GM12878 (cell line): ENCODE measurements at regions not wholly inside any gene's neighbourhood (a gene's known extent, or its start where the extent isn't known, plus 50 kb on each side); places are given as distances from the start of the nearest gene placed in this dataset.

Experiments
- ATAC-seq: fragments of 200-7000 bp; cut with Tn5 transposase; 3 replicates; pipeline ENCODE4 v1.9.1; 2020; ENCODE audit warnings: mild to moderate bottlenecking, moderate library complexity
- BruUV-seq: library from RNA; stranded (reverse); fragments of 400-500 nt; replicated peaks from 2 replicates; lab custom pipeline; 2021; lab: Mats Ljungman, UMichigan
- CTCF ChIA-PET: fragments of 300-600 bp; sonication (Branson Sonifier 250); formaldehyde crosslinking; extraction: SDS; loops from one replicate; lab custom pipeline; 2021; ENCODE audit warnings: inconsistent platforms; lab: Yijun Ruan, JAX
- POLR2A ChIA-PET: fragments of 350-600 bp; formaldehyde crosslinking; extraction: SDS; loops from one replicate; lab custom pipeline; 2021; ENCODE audit warnings: inconsistent platforms; lab: Charles Lee
- RAD21 ChIA-PET: fragments of 300-600 bp; sonication (Branson Sonifier 250); formaldehyde crosslinking; loops from one replicate; lab custom pipeline; 2023; ENCODE audit warnings: antibody characterized with exemption; ENCODE audit not compliant: unreplicated experiment; lab: Charles Lee
- SMC1A ChIA-PET: fragments of 300-600 bp; sonication (Branson Sonifier 250); formaldehyde crosslinking; loops from one replicate; lab custom pipeline; 2023; ENCODE audit not compliant: unreplicated experiment, uncharacterized antibody; lab: Charles Lee
- DNase-seq: peaks from one replicate; pipeline ENCODE4 v3.0.0-alpha.2; 2011; ENCODE audit warnings: low read depth, low spot score
- FAIRE-seq: peaks from 3 replicates; lab custom pipeline; 2011; peaks lifted over from hg19 to GRCh38; lab: Jason Lieb, UNC
- H2AFZ ChIP-seq: 2 replicates; pipeline ENCODE4 v1.6.0; 2011; ENCODE audit warnings: low read depth, low read length, control low read depth; ENCODE audit not compliant: control insufficient read depth
- H3K27ac ChIP-seq: 2 replicates; pipeline ENCODE4 v1.5.1; 2011; ENCODE audit warnings: control low read depth; ENCODE audit not compliant: control insufficient read depth, insufficient read depth
- H3K27me3 ChIP-seq, 2 experiments: replicated peaks in 1 of 2; 2 replicates each; pipeline versions ENCODE4 v1.6.0 to v1.6.1; 2011; ENCODE audit warnings: low read length in 1 of 2; ENCODE audit not compliant: control insufficient read depth in 2 of 2, insufficient read depth in 2 of 2
- H3K36me3 ChIP-seq, 2 experiments: 2 replicates each; pipeline ENCODE4 v1.5.1; 2011; ENCODE audit warnings: low read length in 1 of 2; ENCODE audit not compliant: control insufficient read depth in 2 of 2, insufficient read depth in 2 of 2
- H3K4me1 ChIP-seq: 2 replicates; pipeline ENCODE4 v1.6.1; 2011; ENCODE audit warnings: mild to moderate bottlenecking, low read length, moderate library complexity, mixed read lengths; ENCODE audit not compliant: control insufficient read depth, insufficient read depth
- H3K4me2 ChIP-seq: 2 replicates; pipeline ENCODE4 v1.6.0; 2011; ENCODE audit warnings: control low read depth; ENCODE audit not compliant: control insufficient read depth, insufficient read depth
- H3K4me3 ChIP-seq: fragments of 200-600 bp; sonication (generic); 2 replicates; pipeline ENCODE4 v1.5.1; 2016
- H3K79me2 ChIP-seq: 2 replicates; pipeline ENCODE4 v1.6.0; 2011; ENCODE audit warnings: low read length; ENCODE audit not compliant: control insufficient read depth, insufficient read depth
- H3K9ac ChIP-seq: 2 replicates; pipeline ENCODE4 v1.8.0; 2011; ENCODE audit warnings: low read length, control low read depth, mixed read lengths; ENCODE audit not compliant: control insufficient read depth, insufficient read depth
- H3K9me3 ChIP-seq: replicated peaks from 3 replicates; pipeline ENCODE4 v1.5.1; 2011; ENCODE audit warnings: mild to moderate bottlenecking, low read length; ENCODE audit not compliant: control insufficient read depth, insufficient read depth
- H4K20me1 ChIP-seq: 2 replicates; pipeline ENCODE4 v1.6.0; 2011; ENCODE audit not compliant: control insufficient read depth, insufficient read depth
- IKZF1 ChIP-seq: fragments of 450-650 bp; conservative IDR thresholded peaks from 2 replicates; pipeline ENCODE4 v1.6.1; 2017; ENCODE audit warnings: antibody characterized with exemption, mild to moderate bottlenecking
- PAX8 ChIP-seq: fragments of 450-650 bp; IDR thresholded peaks from 2 replicates; pipeline ENCODE4 v1.6.1; 2017; ENCODE audit warnings: mild to moderate bottlenecking, moderate library complexity
- TBL1XR1 ChIP-seq: IDR thresholded peaks from 2 replicates; pipeline ENCODE4 v1.6.1; 2012; ENCODE audit warnings: low read depth, low read length, improper control_type of control experiment
- ZBTB11 ChIP-seq: fragments of 450-650 bp; formaldehyde crosslinking; IDR thresholded peaks from 2 replicates; pipeline ENCODE4 v1.5.0; 2022; ENCODE audit warnings: mild to moderate bottlenecking, missing genetic modification characterization
- ZBTB40 ChIP-seq: fragments of 450-650 bp; IDR thresholded peaks from 2 replicates; pipeline ENCODE4 v1.6.1; 2016; ENCODE audit warnings: mild to moderate bottlenecking, moderate library complexity, borderline replicate concordance
- ZZZ3 ChIP-seq: IDR thresholded peaks from 2 replicates; pipeline ENCODE4 v1.6.1; 2011; ENCODE audit warnings: low read depth; ENCODE audit not compliant: control insufficient read depth, insufficient read length
- WGBS: methylation state at CpG from one replicate; pipeline ENCODE4 v1.1.6; 2016; ENCODE audit warnings: low lambda C conversion rate; ENCODE audit not compliant: insufficient replicate concordance, insufficient coverage; ENCODE audit errors: missing lambda C conversion rate; 5-methylcytosine and 5-hydroxymethylcytosine counted together
- in situ Hi-C: fragments of 300-500 bp; cut with MboI; formaldehyde crosslinking; loops from 9 replicates; pipeline ENCODE4 v1.14.3; 2018; ENCODE audit warnings: mixed read lengths
- intact Hi-C: fragments of 100-400 bp; cut with micrococcal nuclease; formaldehyde crosslinking; loops from one replicate; pipeline ENCODE4 v1.14.2; 2022; ENCODE audit not compliant: unreplicated experiment
- TF ChIP-seq, protein P1 (sequence below): fragments of 450-650 bp; IDR thresholded peaks from 2 replicates; pipeline ENCODE4 v1.6.1; 2018; ENCODE audit warnings: borderline replicate concordance, mild to moderate bottlenecking; ENCODE audit not compliant: partially characterized antibody

DNA sequence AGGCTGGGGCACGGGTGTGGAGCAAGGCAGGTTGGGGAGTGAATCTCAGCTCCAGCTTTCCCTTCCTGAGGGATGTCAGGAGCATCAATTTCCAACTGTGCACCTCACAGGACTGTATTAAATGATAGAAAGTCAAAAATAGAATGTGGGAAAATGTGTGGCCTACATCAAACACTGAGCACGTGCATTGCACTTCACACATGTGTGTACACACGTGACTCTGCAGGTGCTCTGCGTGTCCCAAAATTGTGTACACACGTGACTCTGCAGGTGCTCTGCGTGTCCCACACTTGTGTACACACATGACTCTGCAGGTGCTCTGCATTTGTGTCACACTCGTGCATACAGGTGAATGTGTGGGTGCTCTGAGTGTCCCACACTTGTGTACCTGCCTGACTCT, 577.2 kb upstream of the SALL3 start:
- TF ChIP-seq PAX8 (no peak), IKZF1 (no peak), ZZZ3 (no peak), ZBTB11 (no peak), ZBTB40 (no peak), TBL1XR1 (no peak)
- TF ChIP-seq, protein P1, sequence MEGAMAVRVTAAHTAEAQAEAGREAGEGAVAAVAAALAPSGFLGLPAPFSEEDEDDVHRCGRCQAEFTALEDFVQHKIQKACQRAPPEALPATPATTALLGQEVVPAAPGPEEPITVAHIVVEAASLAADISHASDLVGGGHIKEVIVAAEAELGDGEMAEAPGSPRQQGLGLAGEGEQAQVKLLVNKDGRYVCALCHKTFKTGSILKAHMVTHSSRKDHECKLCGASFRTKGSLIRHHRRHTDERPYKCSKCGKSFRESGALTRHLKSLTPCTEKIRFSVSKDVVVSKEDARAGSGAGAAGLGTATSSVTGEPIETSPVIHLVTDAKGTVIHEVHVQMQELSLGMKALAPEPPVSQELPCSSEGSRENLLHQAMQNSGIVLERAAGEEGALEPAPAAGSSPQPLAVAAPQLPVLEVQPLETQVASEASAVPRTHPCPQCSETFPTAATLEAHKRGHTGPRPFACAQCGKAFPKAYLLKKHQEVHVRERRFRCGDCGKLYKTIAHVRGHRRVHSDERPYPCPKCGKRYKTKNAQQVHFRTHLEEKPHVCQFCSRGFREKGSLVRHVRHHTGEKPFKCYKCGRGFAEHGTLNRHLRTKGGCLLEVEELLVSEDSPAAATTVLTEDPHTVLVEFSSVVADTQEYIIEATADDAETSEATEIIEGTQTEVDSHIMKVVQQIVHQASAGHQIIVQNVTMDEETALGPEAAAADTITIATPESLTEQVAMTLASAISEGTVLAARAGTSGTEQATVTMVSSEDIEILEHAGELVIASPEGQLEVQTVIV = no peak
- Histone ChIP-seq H3K36me3 (no peaks in the 10 kb centered on the region), H2AFZ (no peak overlapping the region), H3K4me3 (no peak overlapping the region), H3K4me1 (no peaks in the 10 kb centered on the region), H3K27ac (no peak overlapping the region), H3K4me2 (no peak overlapping the region), H3K27me3 (no peaks in the 10 kb centered on the region), H3K79me2 (no peaks in the 10 kb centered on the region), H4K20me1 (no peaks in the 10 kb centered on the region), H3K9me3 (no peaks in the 10 kb centered on the region), H3K9ac (no peak overlapping the region)
- ATAC-seq (no peak), DNase-seq (no peak), FAIRE-seq (no peak)
- 2% methylated on average over 7 of the region's 7 CpGs for WGBS
- ChIA-PET POLR2A (no interaction called here), RAD21 (no interaction called here), SMC1A (no interaction called here), CTCF (no interaction called here)
- intact Hi-C loops (no loop called here), in situ Hi-C loops (no loop called here)
- BruUV-seq = no TSS peak
